ENCODE measurements at regions not wholly inside any gene's neighbourhood (a gene's known extent, or its start where the extent isn't known, plus 50 kb on each side); places are given as distances from the start of the nearest gene placed in this dataset.

DNA sequence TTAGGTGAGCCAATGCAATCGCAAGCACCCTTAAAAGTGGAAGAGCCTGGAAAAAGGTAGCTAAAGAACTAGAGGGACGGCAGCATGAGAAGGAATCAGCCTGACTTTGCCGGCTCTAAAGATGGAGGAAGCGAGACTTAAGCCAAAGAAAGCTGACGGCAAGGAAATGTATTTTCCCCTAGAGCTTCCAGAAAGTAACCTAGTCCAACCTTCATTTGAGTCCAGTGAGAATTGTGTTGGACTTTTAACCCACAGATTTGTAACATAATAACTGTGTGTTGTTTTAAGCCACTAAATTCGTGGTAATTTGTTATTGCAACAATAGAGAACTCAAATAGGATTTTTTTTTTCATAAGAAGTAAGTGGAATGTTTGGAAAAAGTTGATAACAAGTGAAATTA lies 212.7 kb upstream of the C1QTNF7 start:
- no peak for TF ChIP-seq EZH2 (IDR thresholded peaks at IDR 0.05; ENCODE audit: insufficient read depth, low read length)
- TF ChIP-seq, protein P1, sequence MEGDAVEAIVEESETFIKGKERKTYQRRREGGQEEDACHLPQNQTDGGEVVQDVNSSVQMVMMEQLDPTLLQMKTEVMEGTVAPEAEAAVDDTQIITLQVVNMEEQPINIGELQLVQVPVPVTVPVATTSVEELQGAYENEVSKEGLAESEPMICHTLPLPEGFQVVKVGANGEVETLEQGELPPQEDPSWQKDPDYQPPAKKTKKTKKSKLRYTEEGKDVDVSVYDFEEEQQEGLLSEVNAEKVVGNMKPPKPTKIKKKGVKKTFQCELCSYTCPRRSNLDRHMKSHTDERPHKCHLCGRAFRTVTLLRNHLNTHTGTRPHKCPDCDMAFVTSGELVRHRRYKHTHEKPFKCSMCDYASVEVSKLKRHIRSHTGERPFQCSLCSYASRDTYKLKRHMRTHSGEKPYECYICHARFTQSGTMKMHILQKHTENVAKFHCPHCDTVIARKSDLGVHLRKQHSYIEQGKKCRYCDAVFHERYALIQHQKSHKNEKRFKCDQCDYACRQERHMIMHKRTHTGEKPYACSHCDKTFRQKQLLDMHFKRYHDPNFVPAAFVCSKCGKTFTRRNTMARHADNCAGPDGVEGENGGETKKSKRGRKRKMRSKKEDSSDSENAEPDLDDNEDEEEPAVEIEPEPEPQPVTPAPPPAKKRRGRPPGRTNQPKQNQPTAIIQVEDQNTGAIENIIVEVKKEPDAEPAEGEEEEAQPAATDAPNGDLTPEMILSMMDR (IDR thresholded peaks at IDR 0.05; ENCODE audit: insufficient read depth, low read depth, low read length) = no peak

Data from astrocyte (in vitro differentiated cells and primary cell).